ENCODE measurements at regions not wholly inside any gene's neighbourhood (a gene's known extent, or its start where the extent isn't known, plus 50 kb on each side); places are given as distances from the start of the nearest gene placed in this dataset.

- ChIA-PET CTCF (no interaction called here), POLR2A (no interaction called here)
- no peak for TF ChIP-seq CTCF (IDR thresholded peaks at IDR 0.05; ENCODE audit: control extremely low read depth, extremely low read depth, low read depth, missing control alignments)
- no peak for DNase-seq (ENCODE audit: extremely low spot score)
Measured at GRCh38 chr1:186566140-186566855, 105.4 kb upstream of the PDC start.

GRCh38 chr1:186564582-186564981 lies 103.7 kb upstream of the PDC start:
- ChIA-PET CTCF (interaction anchor here (1.2 to 2.1 kb wide), 3 partner anchors 12 to 82 kb away, joined by 3 to 4 read pairs (median 4); no protein-coding TSS in a partner anchor), POLR2A (no interaction called here)
- TF ChIP-seq CTCF (IDR thresholded peaks at IDR 0.05; ENCODE audit: control extremely low read depth, extremely low read depth, low read depth, missing control alignments): no peak
- no peak for DNase-seq (ENCODE audit: extremely low spot score)

GRCh38 chr1:186559601-186560116 lies 98.7 kb upstream of the PDC start:
- no peak for DNase-seq (ENCODE audit: extremely low spot score)
- CTCF ChIA-PET: interaction anchor here (0.8 to 1.2 kb wide), 2 partner anchors 11 to 21 kb away, joined by 3 read pairs; no protein-coding TSS in a partner anchor
- no peak for TF ChIP-seq CTCF (IDR thresholded peaks at IDR 0.05; ENCODE audit: control extremely low read depth, extremely low read depth, low read depth, missing control alignments)
- POLR2A ChIA-PET: no interaction called here

GRCh38 chr1:186557147-186557777 lies 96.3 kb upstream of the PDC start:
- no peak for TF ChIP-seq CTCF (IDR thresholded peaks at IDR 0.05; ENCODE audit: control extremely low read depth, extremely low read depth, low read depth, missing control alignments)
- ChIA-PET CTCF (interaction anchor here (1.0 to 1.2 kb wide), 3 partner anchors 14 to 344 kb away, joined by 3 read pairs; no protein-coding TSS in a partner anchor), POLR2A (no interaction called here)
- no peak for DNase-seq (ENCODE audit: extremely low spot score)

GRCh38 chr1:186550832-186551231 lies 89.9 kb upstream of the PDC start:
- TF ChIP-seq CTCF (IDR thresholded peaks at IDR 0.05; ENCODE audit: control extremely low read depth, extremely low read depth, low read depth, missing control alignments): no peak
- CTCF ChIA-PET: no interaction called here
- DNase-seq (ENCODE audit: extremely low spot score): no peak
- POLR2A ChIA-PET: no interaction called here

GRCh38 chr1:186541003-186541402 lies 80.1 kb upstream of the PDC start:
- POLR2A ChIA-PET: interaction anchor here (0.5 kb wide), 1 partner anchor 882 kb away, joined by 3 read pairs; no protein-coding TSS in a partner anchor
- CTCF ChIA-PET: interaction anchor here (0.7 kb wide), 1 partner anchor 8 kb away, joined by 3 read pairs; no protein-coding TSS in a partner anchor
- no peak for TF ChIP-seq CTCF (IDR thresholded peaks at IDR 0.05; ENCODE audit: control extremely low read depth, extremely low read depth, low read depth, missing control alignments)
- DNase-seq (ENCODE audit: extremely low spot score): no peak

All from GM10248 (cell line).